ENCODE measurements at regions not wholly inside any gene's neighbourhood (a gene's known extent, or its start where the extent isn't known, plus 50 kb on each side); places are given as distances from the start of the nearest gene placed in this dataset.

- no peak overlapping the region for H3K4me3 ChIP-seq
- H3K4me1 ChIP-seq: no peaks in the 10 kb centered on the region
- no peaks in the 10 kb centered on the region for H3K27me3 ChIP-seq (ENCODE audit: low read depth)
- intact Hi-C loops (cut with micrococcal nuclease): no loop called here
- H3K36me3 ChIP-seq: no peaks in the 10 kb centered on the region
- H3K27ac ChIP-seq (replicated peaks): no peak overlapping the region
- DNase-seq: no peak
- TF ChIP-seq CTCF (IDR thresholded peaks at IDR 0.05; ENCODE audit: borderline replicate concordance): no peak
- peaks cover 6% of the 10 kb centered on the region for H3K9me3 ChIP-seq (replicated peaks)
Measured at GRCh38 chr1:218717575-218717974, 372.4 kb downstream of the TGFB2 start.

GRCh38 chr1:218718206-218718605 lies 373.1 kb downstream of the TGFB2 start:
- intact Hi-C loops (cut with micrococcal nuclease): no loop called here
- H3K27ac ChIP-seq (replicated peaks): no peak overlapping the region
- no peak for TF ChIP-seq CTCF (IDR thresholded peaks at IDR 0.05; ENCODE audit: borderline replicate concordance)

GRCh38 chr1:218718977-218719376 lies 373.8 kb downstream of the TGFB2 start:
- Histone ChIP-seq H3K4me3 (no peak overlapping the region), H3K9me3 (replicated peaks) (peaks cover 6% of the 10 kb centered on the region), H3K36me3 (no peaks in the 10 kb centered on the region), H3K27me3 (ENCODE audit: low read depth) (no peaks in the 10 kb centered on the region), H3K27ac (replicated peaks) (no peak overlapping the region), H3K4me1 (no peaks in the 10 kb centered on the region)
- no peak for TF ChIP-seq CTCF (IDR thresholded peaks at IDR 0.05; ENCODE audit: borderline replicate concordance)
- DNase-seq: no peak
- intact Hi-C loops (cut with micrococcal nuclease): no loop called here

More at GRCh38 chr1:218718206-218718605, 373.1 kb downstream of the TGFB2 start:
- no peaks in the 10 kb centered on the region for H3K4me1 ChIP-seq
- no peak for DNase-seq
- H3K36me3 ChIP-seq: no peaks in the 10 kb centered on the region
- H3K4me3 ChIP-seq: no peak overlapping the region
- no peaks in the 10 kb centered on the region for H3K27me3 ChIP-seq (ENCODE audit: low read depth)
- H3K9me3 ChIP-seq (replicated peaks): peaks cover 6% of the 10 kb centered on the region

- Histone ChIP-seq H3K27me3 (ENCODE audit: low read depth) (no peaks in the 10 kb centered on the region), H3K4me3 (no peak overlapping the region), H3K9me3 (replicated peaks) (peaks cover 10% of the 10 kb centered on the region), H3K27ac (replicated peaks) (no peak overlapping the region), H3K36me3 (no peaks in the 10 kb centered on the region), H3K4me1 (peaks cover 6% of the 10 kb centered on the region)
- no peak for TF ChIP-seq CTCF (IDR thresholded peaks at IDR 0.05; ENCODE audit: borderline replicate concordance)
- intact Hi-C loops (cut with micrococcal nuclease): no loop called here
- no peak for DNase-seq
Measured at GRCh38 chr1:218728898-218729565, 383.9 kb downstream of the TGFB2 start.

GRCh38 chr1:218735436-218736032 lies 390.4 kb downstream of the TGFB2 start:
- peak overlapping the region; percentile 56 for H3K27ac ChIP-seq (replicated peaks)
- no peaks in the 10 kb centered on the region for H3K27me3 ChIP-seq (ENCODE audit: low read depth)
- no peak for TF ChIP-seq CTCF (IDR thresholded peaks at IDR 0.05; ENCODE audit: borderline replicate concordance)
- H3K9me3 ChIP-seq (replicated peaks): peaks cover 10% of the 10 kb centered on the region
- H3K4me3 ChIP-seq: no peak overlapping the region
- no peak for DNase-seq
- H3K36me3 ChIP-seq: no peaks in the 10 kb centered on the region
- peaks cover 21% of the 10 kb centered on the region for H3K4me1 ChIP-seq
- intact Hi-C loops (cut with micrococcal nuclease): no loop called here

Data from left ventricle myocardium inferior (tissue), 1 donor.